K562 (cell line): ENCODE measurements at regions not wholly inside any gene's neighbourhood (a gene's known extent, or its start where the extent isn't known, plus 50 kb on each side); places are given as distances from the start of the nearest gene placed in this dataset.

Experiments
- ATAC-seq: fragments of 200-7000 bp; cut with Tn5 transposase; 3 replicates; pipeline ENCODE4 v1.9.1; 2020; ENCODE audit warnings: moderate library complexity
- BruUV-seq: library from RNA; stranded (reverse); fragments of 400-500 nt; replicated peaks from 2 replicates; lab custom pipeline; 2021; lab: Mats Ljungman, UMichigan
- CTCF ChIA-PET: fragments of 300-600 bp; formaldehyde crosslinking; extraction: SDS; loops from one replicate; lab custom pipeline; 2021; ENCODE audit warnings: low intra/inter-chr PET ratio; lab: Yijun Ruan, JAX
- POLR2A ChIA-PET: fragments of 300-600, 350-650 bp; sonication (Branson Sonifier 250); formaldehyde crosslinking; extraction: SDS; loops from one replicate; lab custom pipeline; 2021; ENCODE audit warnings: antibody characterized with exemption, inconsistent platforms; lab: Yijun Ruan, JAX
- DNase-seq, 4 experiments: peaks; one replicate each; pipeline versions ENCODE4 v3.0.0 to v3.0.0-alpha.2; 2011 to 2018; ENCODE audit warnings: low spot score in 3 of 4, mixed read lengths in 3 of 4; ENCODE audit errors: extremely low read depth in 1 of 4
- FAIRE-seq: peaks from 2 replicates; lab custom pipeline; 2011; peaks lifted over from hg19 to GRCh38; lab: Jason Lieb, UNC
- H2AFZ ChIP-seq: 2 replicates; pipeline ENCODE4 v1.6.0; 2011; ENCODE audit warnings: low read depth, low read length, control low read depth, inconsistent platforms
- H3K27ac ChIP-seq: fragments of 200-600 bp; 3 replicates; pipeline ENCODE4 v1.8.0; 2011; ENCODE audit warnings: low read depth, mild to moderate bottlenecking, control low read depth, inconsistent platforms, low read length, moderate library complexity, mixed read lengths; ENCODE audit errors: extremely low read depth
- H3K27me3 ChIP-seq, 2 experiments: fragments of 300-600 bp in 1 of 2; 2 replicates in 1 of 2; 3 replicates in 1 of 2; pipeline versions ENCODE4 v1.6.0 to v1.8.0; 2011; ENCODE audit warnings: inconsistent platforms in 2 of 2, low read length in 2 of 2, mild to moderate bottlenecking in 1 of 2, mixed read lengths in 1 of 2, moderate library complexity in 1 of 2; ENCODE audit not compliant: control insufficient read depth in 2 of 2, insufficient read depth in 2 of 2
- H3K36me3 ChIP-seq: fragments of 300-600 bp; 3 replicates; pipeline ENCODE4 v1.8.0; 2011; ENCODE audit warnings: mild to moderate bottlenecking, low read length, inconsistent platforms; ENCODE audit not compliant: control insufficient read depth, insufficient read depth
- H3K4me1 ChIP-seq, 2 experiments: fragments of 200-600 bp in 1 of 2; replicated peaks in 1 of 2; 2 replicates in 1 of 2; 3 replicates in 1 of 2; pipeline versions ENCODE4 v1.5.1 to v1.8.0; 2011; ENCODE audit warnings: inconsistent platforms in 2 of 2, low read length in 2 of 2, mild to moderate bottlenecking in 1 of 2, mixed read lengths in 1 of 2, moderate library complexity in 1 of 2; ENCODE audit not compliant: control insufficient read depth in 2 of 2, insufficient read depth in 2 of 2
- H3K4me2 ChIP-seq: 2 replicates; pipeline ENCODE4 v1.6.1; 2011; ENCODE audit warnings: low read length, control low read depth, inconsistent platforms, mixed read lengths; ENCODE audit not compliant: insufficient read depth
- H3K4me3 ChIP-seq: fragments of 200-600 bp; sonication (generic), shearing (Covaris generic); 2 replicates; pipeline ENCODE4 v1.5.1; 2016; ENCODE audit warnings: control low read depth, inconsistent platforms
- H3K79me2 ChIP-seq: fragments of 200-600 bp; 3 replicates; pipeline ENCODE4 v1.8.0; 2011; ENCODE audit warnings: low read length, inconsistent platforms; ENCODE audit not compliant: control insufficient read depth, insufficient read depth
- H3K9ac ChIP-seq, 2 experiments: 2 replicates each; pipeline versions ENCODE4 v1.6.0 to v1.6.1; 2011; ENCODE audit warnings: low read depth in 2 of 2, low read length in 2 of 2, control low read depth in 1 of 2, inconsistent platforms in 1 of 2, mild to moderate bottlenecking in 1 of 2, mixed read lengths in 1 of 2; ENCODE audit not compliant: insufficient read depth in 1 of 2
- H3K9me1 ChIP-seq: one replicate; pipeline ENCODE4 v1.6.0; 2011; ENCODE audit warnings: inconsistent platforms, mild to moderate bottlenecking, low read length, moderate library complexity; ENCODE audit not compliant: control insufficient read depth, insufficient read depth
- H3K9me3 ChIP-seq: replicated peaks from 2 replicates; pipeline ENCODE4 v1.5.1; 2011; ENCODE audit warnings: low read depth, low read length, inconsistent platforms; ENCODE audit not compliant: control insufficient read depth, insufficient read depth
- H4K20me1 ChIP-seq: replicated peaks from 2 replicates; pipeline ENCODE4 v1.6.1; 2011; ENCODE audit warnings: low read length, inconsistent platforms, mixed read lengths; ENCODE audit not compliant: control insufficient read depth, insufficient read depth
- ATF1 ChIP-seq, 2 experiments: fragments of 450-650 bp in 1 of 2; IDR thresholded peaks; 2 replicates each; pipeline ENCODE4 v1.6.1; 2016; ENCODE audit warnings: missing compliant biosample characterization in 1 of 2, missing genetic modification characterization in 1 of 2
- DDX20 ChIP-seq: fragments of 450-650 bp; IDR thresholded peaks from 2 replicates; pipeline ENCODE4 v1.6.1; 2016; ENCODE audit warnings: missing genetic modification characterization, low read depth, mild to moderate bottlenecking, missing compliant biosample characterization, moderate library complexity
- NUFIP1 ChIP-seq: fragments of 450-650 bp; IDR thresholded peaks from 2 replicates; pipeline ENCODE4 v1.6.1; 2018; ENCODE audit not compliant: partially characterized antibody
- PTRF ChIP-seq: fragments of 450-650 bp; IDR thresholded peaks from 2 replicates; pipeline ENCODE4 v1.6.1; 2016; ENCODE audit warnings: mild to moderate bottlenecking, missing genetic modification characterization, missing compliant biosample characterization
- SRSF9 ChIP-seq: fragments of 200-400 bp; formaldehyde crosslinking; IDR thresholded peaks from 2 replicates; pipeline ENCODE4 v1.6.1; 2017; ENCODE audit warnings: low read depth, low read length, borderline replicate concordance
- ZNF707 ChIP-seq: fragments of 250-450 bp; sonication (Bioruptor Pico); conservative IDR thresholded peaks from 2 replicates; pipeline ENCODE4 v1.8.0; 2022; ENCODE audit warnings: inconsistent platforms, mild to moderate bottlenecking, moderate library complexity
- ZNF77 ChIP-seq: fragments of 250-450 bp; sonication (Bioruptor Pico); IDR thresholded peaks from 2 replicates; pipeline ENCODE4 v1.5.0; 2020
- WGBS: fragments of 100-300 bp; shearing (Covaris generic); methylation state at CpG from one replicate; pipeline ENCODE4 v1.1.6; 2016; ENCODE audit warnings: low coverage, mixed read lengths; ENCODE audit not compliant: insufficient coverage; ENCODE audit errors: missing lambda C conversion rate; 5-methylcytosine and 5-hydroxymethylcytosine counted together
- in situ Hi-C: fragments of 300-500 bp; cut with MboI; formaldehyde crosslinking; loops from 4 replicates; pipeline ENCODE4 v1.15.0; 2018; ENCODE audit warnings: inconsistent platforms, mixed read lengths
- intact Hi-C: fragments of 100-400 bp; cut with micrococcal nuclease; formaldehyde crosslinking; loops from 2 replicates; pipeline ENCODE4 v1.14.2; 2022

DNA sequence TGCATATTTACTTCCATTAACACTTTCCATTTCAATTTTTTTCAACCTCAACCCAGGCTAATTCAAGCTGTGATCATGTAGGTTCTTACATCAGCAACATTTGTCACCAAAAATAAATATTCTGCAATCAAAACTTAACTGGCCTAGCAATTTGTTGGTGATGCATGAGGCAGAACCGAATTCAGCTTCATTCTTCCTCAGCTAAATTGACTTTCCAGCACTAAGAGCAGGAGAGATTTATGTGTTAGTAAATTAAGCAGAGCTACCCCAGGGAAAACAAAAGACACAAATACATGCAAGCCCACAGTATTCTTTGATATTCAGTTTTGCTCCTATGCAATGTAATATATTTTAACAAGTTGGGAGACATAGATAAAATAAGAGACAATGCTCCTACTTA is 208.7 kb upstream of the NDST3 start:
- in situ Hi-C loops = no loop called here

DNA sequence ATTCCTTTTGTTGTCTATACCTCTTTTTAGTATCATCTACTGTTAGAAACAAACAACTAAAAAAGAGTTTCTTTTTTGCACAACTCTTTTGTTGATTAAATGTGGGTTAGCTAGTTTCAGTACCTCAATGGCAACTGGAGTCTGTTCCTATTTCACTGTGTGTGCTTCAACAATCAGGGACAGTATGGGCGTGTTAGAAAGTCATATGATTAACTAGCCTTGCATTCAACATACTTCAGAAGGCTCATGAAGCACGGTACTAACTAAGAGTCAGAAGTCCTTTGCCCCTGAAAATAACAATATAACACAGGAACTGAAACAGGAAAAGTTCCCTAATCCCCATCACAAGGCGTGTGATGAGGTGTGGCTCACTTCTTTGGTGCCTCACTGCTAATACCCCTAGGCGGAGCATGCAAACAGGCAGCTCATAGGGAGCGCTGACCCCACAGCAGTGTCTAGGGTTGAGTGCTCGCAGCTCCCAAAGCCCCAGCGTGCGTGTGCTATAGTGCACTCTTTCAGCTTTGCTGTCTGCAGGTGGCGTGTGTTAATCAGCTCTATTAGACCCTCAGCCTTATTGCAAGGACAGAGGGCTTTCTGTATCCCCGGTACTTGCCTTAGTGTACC is 203.1 kb upstream of the NDST3 start:
- ATAC-seq = no peak
- DNase-seq = no peak
- Histone ChIP-seq H3K9me1 (no peaks in the 10 kb centered on the region), H3K27me3 (no peaks in the 10 kb centered on the region), H3K4me2 (no peak overlapping the region), H2AFZ (no peak overlapping the region), H3K4me3 (no peak overlapping the region), H4K20me1 (no peaks in the 10 kb centered on the region), H3K27ac (no peak overlapping the region), H3K36me3 (no peaks in the 10 kb centered on the region), H3K9me3 (no peaks in the 10 kb centered on the region), H3K9ac (no peak overlapping the region), H3K79me2 (no peaks in the 10 kb centered on the region), H3K4me1 (no peaks in the 10 kb centered on the region)
- WGBS = 1% methylated on average over 10 of the region's 10 CpGs
- no TSS peak for BruUV-seq
- no peak for TF ChIP-seq NUFIP1
- no peak for TF ChIP-seq DDX20 (tag)
- no peak for TF ChIP-seq ZNF707 (CRISPR knock-in tag)
- no peak for TF ChIP-seq SRSF9
- ChIA-PET CTCF (no interaction called here), POLR2A (no interaction called here)
- in situ Hi-C loops (no loop called here), intact Hi-C loops (no loop called here)
- FAIRE-seq = no peak

More for the DNA sequence above, 208.7 kb upstream of the NDST3 start:
- no peaks in the 10 kb centered on the region for H4K20me1 ChIP-seq
- H3K9me1 ChIP-seq = no peaks in the 10 kb centered on the region
- no peak overlapping the region for H3K9ac ChIP-seq
- H3K79me2 ChIP-seq = no peaks in the 10 kb centered on the region
- DNase-seq = no peak
- H2AFZ ChIP-seq = no peak overlapping the region
- no peak for FAIRE-seq
- H3K4me3 ChIP-seq = no peak overlapping the region
- 0% methylated on average over 1 of the region's 1 CpG for WGBS
- no peaks in the 10 kb centered on the region for H3K27me3 ChIP-seq
- ChIA-PET POLR2A (no interaction called here), CTCF (no interaction called here)
- BruUV-seq = no TSS peak
- TF ChIP-seq PTRF = no peak
- TF ChIP-seq ZNF77 (CRISPR knock-in tag) = no peak
- TF ChIP-seq ATF1 (CRISPR knock-in tag; IDR thresholded peaks at IDR 0.05) = no peak
- no peak for TF ChIP-seq ATF1 (tag; IDR thresholded peaks at IDR 0.05)
- H3K27ac ChIP-seq = no peak overlapping the region
- no peak overlapping the region for H3K4me2 ChIP-seq
- no peaks in the 10 kb centered on the region for H3K36me3 ChIP-seq
- intact Hi-C loops = no loop called here
- H3K4me1 ChIP-seq = no peaks in the 10 kb centered on the region
- no peak for ATAC-seq
- H3K9me3 ChIP-seq = no peaks in the 10 kb centered on the region
